GM20000 (cell line): ENCODE measurements at regions not wholly inside any gene's neighbourhood (a gene's known extent, or its start where the extent isn't known, plus 50 kb on each side); places are given as distances from the start of the nearest gene placed in this dataset.

ENCODE experiments used
- DNase-seq: peaks from one replicate; pipeline ENCODE4 v3.0.0; 2012; ENCODE audit warnings: low spot score
- TF ChIP-seq, protein P1 (sequence below): IDR thresholded peaks from 2 replicates; pipeline ENCODE4 v1.5.1; 2012; ENCODE audit warnings: mild to moderate bottlenecking, control low read depth; ENCODE audit errors: extremely low read depth, missing control alignments

DNA sequence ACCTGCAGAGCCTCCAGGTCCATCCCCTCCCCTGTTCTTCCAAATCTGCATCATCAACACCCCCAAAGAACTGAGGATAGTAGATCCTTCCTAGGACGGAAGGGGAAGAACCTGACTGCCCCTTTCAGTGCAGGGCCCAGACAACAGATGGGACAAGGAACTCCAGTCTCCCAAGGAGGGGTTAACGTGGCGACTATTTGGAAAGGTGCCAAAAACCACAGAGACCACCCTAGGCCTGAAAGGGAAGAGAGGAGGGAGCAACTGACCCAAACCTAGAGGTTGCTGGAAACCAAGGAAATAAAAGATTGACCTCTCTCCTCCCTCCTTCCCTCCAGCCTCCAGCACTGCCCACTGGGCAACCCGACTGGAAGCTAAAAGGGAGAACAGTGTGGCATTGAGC lies 59.7 kb upstream of the NEURL1B start:
- no peak for DNase-seq
- TF ChIP-seq, protein P1, sequence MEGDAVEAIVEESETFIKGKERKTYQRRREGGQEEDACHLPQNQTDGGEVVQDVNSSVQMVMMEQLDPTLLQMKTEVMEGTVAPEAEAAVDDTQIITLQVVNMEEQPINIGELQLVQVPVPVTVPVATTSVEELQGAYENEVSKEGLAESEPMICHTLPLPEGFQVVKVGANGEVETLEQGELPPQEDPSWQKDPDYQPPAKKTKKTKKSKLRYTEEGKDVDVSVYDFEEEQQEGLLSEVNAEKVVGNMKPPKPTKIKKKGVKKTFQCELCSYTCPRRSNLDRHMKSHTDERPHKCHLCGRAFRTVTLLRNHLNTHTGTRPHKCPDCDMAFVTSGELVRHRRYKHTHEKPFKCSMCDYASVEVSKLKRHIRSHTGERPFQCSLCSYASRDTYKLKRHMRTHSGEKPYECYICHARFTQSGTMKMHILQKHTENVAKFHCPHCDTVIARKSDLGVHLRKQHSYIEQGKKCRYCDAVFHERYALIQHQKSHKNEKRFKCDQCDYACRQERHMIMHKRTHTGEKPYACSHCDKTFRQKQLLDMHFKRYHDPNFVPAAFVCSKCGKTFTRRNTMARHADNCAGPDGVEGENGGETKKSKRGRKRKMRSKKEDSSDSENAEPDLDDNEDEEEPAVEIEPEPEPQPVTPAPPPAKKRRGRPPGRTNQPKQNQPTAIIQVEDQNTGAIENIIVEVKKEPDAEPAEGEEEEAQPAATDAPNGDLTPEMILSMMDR, result no peak

DNA sequence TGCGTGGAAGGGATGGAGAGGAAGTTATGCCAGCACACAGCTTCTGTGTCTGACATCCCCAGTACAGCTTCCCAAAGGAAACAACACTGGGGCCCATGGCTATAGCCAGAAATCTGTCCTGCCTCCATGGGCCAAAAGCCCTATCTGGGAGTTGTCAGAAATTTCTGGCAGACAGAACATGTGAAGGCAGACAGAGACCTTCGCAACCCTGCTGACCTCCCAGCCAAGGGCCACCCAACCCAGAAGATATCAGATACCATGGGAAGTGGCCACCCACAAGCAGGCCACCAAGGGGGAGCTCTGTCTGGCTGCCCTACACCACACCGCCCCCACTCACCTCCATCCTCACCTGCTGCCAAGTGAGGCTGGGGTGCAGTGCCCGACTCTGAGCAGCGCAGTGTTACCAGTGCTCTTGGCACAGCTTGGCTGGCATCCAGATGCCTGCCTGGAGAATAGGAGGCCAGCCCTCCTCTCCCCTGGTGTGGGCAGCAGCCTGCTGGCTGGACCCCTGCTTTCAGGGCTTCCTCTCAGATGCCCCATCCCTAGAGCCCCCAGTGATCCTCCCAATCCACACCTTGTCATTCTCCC lies 61.6 kb upstream of the NEURL1B start:
- TF ChIP-seq, protein P1, result no peak
- DNase-seq, result no peak

DNA sequence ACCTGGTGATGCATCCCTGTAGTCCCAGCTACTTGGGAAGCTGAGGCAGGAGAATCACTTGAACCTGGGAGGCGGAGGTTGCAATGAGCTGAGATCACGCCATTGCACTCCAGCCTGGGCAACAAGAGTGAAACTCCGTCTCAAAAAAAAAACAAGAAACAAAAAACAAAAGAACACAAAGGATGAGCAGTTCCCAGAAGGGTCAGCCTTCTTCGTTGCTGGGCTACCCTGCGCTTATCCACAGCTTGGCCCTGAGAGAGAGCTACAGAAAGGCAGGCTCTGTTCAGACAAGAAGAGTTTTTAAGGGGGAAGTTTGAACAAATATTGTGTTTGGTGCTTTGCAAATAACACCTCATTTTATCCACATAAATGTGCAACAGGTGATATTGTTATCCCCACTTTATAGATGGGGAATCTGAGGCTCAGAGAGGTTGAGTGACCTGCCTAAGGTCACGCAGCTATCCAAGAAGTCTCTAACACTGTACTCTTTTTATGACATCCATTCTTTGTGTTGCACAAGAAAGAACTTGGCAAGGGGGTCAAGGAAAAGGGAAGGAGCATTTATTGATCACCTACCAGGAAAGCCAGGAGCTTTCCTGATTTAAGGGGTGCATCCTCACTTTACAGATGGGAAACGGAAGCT lies 63.7 kb upstream of the NEURL1B start:
- TF ChIP-seq, protein P1, result no peak
- DNase-seq, result no peak

DNA sequence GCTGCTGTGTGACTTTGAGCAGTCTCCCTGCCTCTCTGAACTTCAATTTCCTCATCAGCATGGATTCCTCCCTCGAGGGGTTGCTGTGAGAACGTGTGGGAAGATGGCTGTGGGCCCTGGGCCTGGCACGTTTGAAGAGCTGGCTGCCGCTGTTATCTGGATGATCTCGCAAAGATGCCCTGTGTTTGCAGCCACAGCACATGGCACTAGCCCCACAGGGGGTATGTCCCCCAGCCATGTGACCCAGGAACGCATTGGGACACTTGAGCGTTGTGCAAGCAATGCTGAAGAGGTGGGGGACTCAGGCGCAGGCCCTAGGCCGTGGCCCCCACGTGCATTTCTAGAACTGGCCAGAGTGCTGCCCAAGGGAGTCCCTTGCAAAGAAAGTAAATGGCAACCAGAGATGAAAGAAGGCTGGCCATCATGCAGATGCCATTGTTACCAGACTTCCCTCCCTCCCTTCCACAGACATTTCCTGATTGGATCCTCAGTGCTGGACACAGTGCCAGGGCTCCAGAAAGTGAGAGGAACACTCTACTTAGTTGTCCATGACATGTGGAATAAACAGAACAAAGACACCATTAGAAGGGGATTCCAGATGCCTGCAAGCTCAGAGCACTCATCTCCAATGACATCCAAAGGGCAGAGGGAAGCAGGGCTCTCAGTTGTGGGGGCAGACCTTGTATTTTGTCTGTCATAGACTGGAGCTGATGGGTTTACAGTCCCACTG lies 65.1 kb upstream of the NEURL1B start:
- TF ChIP-seq, protein P1, result no peak
- DNase-seq, result no peak

DNA sequence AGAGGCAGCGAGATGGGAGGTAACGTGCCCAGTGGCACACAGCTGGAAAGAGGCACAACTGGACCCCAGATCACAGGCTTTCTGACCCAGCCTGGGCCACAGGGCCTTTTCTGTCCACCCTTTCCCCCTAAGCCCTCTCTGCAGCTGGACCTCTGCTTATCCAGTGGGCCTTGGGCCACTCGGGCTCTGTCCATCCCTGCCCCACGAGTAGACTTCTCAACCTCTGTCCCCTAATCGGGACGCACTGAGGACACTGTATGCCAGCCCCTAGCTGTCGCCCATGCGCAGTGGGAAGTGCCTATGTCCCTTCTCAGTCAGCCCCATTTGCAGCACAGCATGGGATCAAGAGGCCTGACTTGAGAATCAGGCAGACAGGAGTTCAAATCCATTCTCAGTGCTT lies 65.6 kb upstream of the NEURL1B start:
- TF ChIP-seq, protein P1, result no peak

DNA sequence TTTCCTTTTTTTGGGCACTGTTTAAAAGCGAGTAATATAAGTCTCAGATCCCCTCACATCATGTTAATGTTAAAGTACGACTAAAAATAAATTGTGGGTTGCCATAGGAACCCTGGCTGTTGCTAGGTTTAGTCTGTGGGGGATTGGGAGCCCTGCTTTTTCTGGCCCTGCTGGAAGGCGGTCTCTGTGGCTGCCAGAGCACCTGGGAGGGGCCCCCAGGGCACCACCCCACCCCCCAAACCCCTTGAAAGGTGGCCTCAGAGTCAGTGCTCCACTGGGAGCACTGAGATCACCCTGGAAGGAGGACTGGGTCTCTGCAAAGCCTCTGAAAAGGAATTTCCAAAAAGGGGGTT lies 66.2 kb upstream of the NEURL1B start:
- TF ChIP-seq, protein P1, result no peak
- no peak for DNase-seq

More for the DNA sequence above, 65.6 kb upstream of the NEURL1B start:
- no peak for DNase-seq

DNA sequence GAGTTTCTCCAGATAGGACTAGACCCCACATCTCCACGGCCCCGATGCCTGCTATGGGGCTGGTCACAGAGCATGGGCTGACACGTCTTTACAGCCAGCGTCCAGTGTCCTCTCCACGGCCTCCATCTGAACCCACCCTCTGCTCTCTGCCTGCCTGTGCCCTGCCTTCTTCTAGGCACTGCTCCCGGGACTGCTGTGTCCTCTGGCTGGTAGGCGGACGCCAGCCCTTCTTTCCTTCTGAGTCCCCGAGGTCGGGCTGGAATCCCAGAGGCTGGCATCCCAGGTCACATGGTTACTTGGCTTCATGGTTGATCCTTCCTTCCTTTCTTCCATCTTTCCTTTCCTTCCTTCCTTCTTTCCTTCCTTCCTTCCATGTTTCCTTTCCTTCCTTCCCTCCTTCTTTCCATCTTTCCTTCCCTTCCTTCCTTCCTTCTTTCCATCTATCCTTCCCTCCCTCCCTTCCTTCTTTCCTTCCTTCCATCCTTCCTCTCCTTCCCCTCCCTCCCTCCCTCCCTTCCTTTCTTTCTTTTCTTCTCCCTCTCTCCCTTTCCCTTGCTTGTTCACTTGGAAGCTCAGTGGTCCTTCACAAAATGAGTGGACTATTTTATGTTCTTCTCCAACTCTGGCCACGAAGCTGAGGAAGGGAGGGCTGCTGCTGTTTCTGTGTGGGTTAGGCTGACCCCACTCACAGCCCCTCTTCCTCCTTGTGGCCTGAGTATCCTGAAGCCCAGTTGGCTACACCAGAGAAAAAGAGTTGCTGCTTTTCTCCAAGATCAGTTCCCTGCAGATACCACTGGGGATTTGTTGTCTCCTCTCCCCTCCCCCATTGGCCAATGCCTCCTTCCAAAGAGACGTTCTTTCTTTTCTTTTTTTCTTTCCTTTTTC lies 66.8 kb upstream of the NEURL1B start:
- TF ChIP-seq, protein P1, result no peak
- no peak for DNase-seq
